NCI-H526 treated with DMSO at 0.1 percent for 48 hours (cell line): ENCODE measurements at regions not wholly inside any gene's neighbourhood (a gene's known extent, or its start where the extent isn't known, plus 50 kb on each side); places are given as distances from the start of the nearest gene placed in this dataset.
A peak's percentile ranks its signal among the peaks of the same experiment; 100 is the strongest.
"Not testable (repeated sequence)": the region's sequence is repeated elsewhere in the genome, so short reads cannot be mapped to it uniquely, and the experiment has no call there.

Source experiments
- DNase-seq: peaks from one replicate; lab custom pipeline; 2025; lab: John Stamatoyannopoulos, UW

DNA sequence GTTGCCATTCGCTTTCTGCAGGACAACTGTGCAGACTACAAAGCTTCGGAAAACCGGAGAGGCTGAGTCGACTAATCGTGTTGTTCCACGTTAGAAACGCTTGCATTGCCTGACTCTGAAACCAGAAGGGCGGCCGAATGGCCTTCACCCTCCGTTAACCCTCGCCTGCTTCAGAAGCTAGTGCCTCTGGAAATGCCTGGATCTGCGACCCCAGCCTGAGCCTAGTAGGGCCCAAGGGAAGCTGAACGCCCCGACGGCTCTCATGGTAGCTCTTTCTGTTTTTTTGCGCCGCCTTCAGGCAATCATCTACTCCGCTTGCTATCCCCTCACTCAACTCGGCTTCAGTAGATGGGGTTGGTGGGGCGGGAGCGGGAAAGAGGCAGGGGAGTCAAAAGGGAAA lies 117.3 kb downstream of the PPIAL4A start:
- not testable (repeated sequence) for DNase-seq

DNA sequence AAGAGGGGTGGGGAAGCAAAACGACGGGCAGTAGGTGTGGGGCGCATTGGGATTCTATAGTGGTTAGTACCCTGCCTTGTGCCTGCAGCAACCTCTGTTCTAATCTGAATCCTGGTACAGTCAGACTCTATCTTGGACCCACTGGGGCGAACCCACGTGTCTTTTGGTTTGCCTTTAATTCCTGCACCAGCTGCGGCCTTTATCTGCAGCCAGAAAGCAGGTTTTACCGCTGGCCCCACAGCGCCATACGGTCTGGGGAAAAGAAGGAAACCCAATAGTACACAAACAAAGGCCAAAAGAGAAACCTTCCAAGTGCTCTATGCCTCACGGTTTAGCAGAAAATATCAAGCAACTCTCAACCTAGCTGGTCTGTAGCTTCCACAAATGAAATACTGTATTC lies 118.2 kb downstream of the PPIAL4A start:
- not testable (repeated sequence) for DNase-seq

DNA sequence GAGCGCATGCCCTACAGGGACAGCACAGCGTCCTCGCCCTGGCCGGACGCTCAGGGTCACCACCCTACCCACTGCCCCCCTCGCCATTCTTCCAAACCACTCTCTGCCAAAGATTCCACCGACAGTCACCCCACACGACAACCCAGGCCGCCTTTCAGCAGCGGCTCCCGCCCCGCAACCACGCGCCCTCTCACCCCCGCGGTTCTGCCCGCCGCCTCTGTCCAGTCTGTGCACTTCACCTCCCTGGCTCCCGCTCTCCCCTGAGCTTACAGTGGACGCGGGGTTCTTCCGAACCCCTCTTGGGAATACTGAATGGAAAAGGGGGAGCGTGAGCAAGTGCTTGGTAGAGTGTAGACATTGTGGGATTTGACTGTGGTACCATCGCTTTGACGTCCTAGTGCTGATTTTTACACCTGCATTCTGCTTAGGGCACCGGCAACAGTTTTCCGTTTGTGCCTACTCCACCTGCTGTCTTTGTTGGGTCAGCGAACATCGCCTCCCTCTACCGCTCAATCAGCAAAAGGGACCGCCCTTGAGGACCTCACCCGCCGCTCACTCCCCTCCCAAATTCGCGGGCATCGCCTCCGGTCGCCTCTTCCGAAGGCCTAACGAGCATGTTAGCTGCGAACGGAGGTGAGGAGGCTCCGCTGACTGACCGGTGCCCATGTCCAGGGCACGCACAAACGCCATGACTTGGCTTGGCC lies 119.1 kb downstream of the PPIAL4A start:
- not testable (repeated sequence) for DNase-seq

DNA sequence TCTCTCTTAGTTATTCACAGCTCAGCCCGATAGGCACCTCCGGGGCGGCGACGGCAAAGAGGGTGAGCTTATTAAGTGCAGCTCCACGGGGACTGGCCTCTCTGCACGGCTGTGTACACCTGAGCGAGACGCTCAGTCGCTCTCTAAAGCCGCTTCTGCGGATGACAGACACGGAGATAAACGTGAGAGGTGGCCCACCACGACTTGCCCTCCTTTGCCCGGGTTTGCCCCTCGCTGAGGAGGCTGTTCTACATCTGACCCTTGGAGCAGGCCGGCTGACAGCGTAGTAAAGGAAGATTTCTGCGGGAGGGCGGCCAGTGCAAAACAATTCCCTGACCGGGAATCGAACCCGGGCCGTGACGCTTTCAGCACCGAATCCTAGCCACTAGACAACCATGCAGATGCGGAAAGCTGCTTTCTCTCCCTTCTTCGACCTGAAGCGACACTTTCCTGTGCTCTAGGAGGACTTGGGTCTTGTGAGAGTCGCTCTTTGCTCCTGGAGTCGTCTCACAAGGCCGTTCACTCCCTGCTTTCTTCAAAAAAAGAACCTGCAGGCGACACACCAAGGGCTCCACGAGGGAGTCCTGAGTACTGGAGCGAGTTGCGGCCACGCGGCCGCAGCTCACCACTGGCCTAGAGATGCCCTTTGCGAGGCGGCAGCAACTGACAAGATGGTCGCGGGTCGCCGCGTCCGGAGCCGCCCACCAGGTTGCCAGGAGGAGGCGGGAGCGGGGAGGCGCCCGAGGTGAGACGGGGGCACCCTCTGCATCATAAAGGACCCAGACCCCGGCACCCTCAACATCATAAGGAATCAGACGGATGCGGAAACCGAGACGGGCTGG lies 119.9 kb downstream of the PPIAL4A start:
- not testable (repeated sequence) for DNase-seq

DNA sequence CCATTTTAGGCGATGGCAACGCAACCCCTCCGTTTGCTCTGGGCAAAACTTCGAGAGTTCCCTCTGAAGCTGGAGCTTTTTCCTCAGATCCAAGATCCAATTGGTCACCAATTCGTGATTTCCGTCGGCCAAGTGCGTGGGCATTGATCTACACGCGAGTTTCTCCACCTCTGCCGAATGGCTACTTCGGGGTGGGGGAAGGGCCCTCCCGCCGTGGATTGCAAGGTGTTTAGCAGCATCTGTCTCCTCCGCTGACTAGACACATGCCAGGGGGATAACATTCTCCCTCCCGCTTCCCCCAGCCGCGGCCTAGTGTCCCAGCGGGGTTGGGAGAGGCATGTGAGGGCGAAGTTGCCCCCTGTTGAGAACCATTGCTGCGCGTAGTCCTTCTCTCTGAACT lies 120.6 kb downstream of the PPIAL4A start:
- DNase-seq: not testable (repeated sequence)

DNA sequence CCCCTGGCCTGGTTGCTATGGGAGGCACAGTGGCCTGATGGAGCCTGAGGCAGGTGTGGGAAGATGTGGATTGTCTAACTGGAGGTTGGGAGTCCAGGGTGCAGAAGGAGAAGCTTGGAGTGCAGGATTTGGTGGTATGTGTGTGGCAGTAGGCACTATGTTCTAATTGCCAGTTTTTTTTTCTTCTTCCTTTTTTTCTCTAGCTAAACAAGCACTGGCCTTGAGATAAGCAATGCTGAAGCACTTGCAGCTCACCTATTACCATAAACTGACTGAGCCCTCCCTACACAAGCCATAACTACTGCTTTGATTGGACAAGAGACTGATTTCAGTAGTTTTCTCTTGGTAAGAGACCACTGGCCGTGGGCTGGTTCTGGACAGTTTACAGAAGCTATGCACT lies 123.6 kb downstream of the PPIAL4A start:
- not testable (repeated sequence) for DNase-seq

DNA sequence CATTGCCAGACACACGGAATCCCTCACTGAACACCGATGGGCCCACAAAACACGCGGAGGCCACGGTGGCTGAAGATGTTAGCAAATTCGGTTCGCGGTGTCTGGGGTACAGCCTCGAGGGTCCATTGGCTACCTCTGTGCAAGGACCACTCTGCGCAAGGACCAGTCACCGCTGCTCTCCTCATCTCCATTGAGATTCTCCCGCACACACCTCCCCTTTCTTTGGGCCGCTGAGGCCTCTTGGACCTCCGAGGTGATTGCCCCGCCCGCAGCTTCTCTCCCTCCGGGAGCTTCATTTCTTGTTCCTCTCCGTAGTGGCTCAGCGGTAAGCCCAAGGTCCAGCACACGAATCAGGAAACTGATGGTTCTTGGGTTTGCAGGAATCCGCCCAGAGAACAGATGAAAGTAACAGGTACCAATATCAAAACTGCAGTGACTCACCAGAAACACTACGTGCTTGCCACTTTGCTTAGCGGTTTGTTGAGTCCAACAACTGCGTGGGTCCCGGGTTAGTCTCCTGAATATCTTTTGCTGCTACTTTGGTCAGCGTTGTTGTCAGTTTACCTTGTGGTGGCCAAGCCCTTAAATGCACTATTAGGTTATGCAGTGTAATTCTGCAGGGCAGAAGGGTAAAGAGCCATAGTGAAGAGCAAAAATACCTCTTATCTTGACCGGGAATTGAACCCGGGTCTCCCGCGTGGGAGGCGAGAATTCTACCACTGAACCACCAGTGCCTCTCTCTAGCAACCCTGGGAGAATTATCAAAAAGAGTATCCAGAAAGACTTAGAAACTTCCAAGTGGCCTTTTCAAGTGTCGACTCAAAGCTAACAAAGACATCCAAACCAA lies 126.8 kb downstream of the PPIAL4A start:
- peak; percentile 30 for DNase-seq

DNA sequence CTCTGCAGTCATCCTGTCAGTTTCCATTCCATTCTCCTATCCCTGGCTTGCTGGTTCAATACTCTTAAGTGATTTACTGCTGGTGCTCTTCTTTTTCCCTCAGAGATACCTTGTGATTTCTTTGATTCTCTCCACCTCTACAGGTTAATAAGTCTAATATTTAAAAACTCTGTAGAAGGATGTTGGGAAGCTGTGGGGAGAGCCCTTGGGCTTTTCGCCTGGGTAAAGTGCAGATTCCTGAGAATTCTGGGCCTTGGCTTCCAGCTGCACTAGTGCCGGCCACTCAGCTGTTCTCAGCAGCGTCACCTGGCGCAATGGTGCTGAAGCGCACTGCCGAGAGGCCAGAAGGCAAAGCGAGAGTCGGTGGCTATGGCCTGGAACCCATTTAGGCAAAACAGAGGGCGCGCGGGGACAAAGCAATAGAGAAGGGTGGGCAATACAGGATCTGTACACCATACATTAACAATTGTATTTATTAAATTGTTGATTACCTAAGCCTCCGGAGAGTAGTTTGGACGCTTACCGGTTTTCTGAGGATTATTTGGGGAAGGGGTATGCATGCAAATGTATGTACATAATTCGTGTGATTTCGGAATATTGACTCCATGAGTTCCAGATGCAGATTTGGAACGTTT lies 130.3 kb downstream of the PPIAL4A start:
- not testable (repeated sequence) for DNase-seq

DNA sequence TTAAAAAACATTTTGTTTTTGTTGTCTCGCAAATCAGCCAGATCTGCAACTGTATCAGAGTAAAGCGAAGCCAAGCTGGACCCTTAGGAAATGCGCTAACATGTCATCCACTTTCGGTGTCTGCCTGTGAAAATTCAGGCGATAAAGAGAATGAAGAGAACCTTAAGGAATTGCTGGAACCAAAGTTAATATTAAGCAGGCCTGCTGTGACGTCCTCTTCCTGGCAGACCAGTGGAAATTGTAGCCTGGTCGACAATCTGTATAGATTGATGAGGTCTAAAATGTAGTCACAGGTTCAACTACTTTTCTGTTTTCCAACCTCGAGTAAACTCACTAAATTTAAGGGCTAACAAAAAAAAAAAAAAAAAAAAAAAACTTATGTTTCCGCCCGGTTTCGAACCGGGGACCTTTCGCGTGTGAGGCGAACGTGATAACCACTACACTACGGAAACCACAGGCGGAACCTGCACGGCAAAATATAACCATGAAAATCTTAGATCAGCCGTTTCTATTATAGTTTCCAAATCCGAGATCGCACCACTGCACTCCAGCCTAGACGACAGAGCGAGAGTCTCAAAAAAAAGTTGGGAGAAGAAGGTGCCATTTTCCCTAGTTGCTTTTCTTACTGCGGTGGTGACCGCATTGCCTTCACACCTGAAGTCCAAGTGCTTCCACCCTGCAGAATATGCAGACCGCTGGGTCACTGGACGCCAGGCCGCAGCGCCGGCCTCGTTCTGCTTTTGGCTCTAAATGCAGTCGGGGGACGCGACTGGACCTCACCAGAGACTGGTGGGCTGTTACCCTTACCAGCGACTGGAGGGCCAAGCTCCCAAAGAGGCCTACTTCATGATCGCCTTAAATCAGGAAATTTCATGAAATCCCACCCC lies 131.0 kb downstream of the PPIAL4A start:
- peak; percentile 26 for DNase-seq

DNA sequence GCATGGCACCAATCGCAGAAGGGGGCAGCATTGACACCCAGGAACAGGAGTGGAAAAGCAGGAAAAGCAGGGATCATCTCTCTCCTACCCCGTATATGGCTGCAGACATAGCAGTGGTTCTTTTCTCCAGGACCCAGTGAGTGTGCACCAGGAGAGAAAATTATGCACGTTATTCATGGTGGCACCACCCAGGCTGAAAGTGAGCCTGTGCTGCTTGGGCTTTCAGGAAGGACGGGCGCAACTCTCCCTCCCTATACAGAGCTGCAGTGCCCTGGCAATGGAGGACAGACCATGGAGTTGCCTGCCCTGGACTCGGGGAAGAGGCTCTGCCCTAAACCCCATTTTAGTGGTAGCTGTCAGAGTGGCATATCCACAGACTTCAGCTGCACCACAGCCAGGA lies 132.1 kb downstream of the PPIAL4A start:
- not testable (repeated sequence) for DNase-seq

DNA sequence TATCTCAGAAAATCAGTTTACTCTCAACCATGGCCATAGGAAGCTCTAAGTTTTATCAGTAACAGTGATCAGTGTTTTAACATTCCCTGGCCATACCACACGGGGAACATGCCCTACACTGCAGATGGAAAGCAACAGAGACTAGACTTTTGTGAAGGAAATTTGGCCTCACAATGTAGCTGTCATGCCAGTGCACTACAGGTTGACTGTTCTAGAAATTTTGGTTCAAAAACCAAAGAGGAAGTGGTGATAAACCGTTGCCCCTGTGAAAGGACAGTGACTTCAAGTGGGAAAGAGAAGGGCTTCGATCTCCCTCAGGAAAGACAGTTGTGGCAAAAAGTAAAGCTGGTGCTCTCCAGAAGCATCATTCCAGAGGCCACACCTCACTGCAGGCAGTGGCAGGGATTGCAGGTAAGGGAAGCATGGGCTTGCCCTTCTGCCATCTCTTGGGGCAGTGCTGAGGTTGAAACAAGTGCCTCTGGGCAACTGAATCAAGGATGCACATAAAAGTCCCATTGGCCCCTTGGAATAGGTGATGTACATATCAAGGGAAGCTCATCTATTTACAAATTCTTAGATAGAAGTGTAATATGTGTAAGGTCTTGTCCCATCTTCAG lies 143.4 kb downstream of the PPIAL4A start:
- DNase-seq: not testable (repeated sequence)

DNA sequence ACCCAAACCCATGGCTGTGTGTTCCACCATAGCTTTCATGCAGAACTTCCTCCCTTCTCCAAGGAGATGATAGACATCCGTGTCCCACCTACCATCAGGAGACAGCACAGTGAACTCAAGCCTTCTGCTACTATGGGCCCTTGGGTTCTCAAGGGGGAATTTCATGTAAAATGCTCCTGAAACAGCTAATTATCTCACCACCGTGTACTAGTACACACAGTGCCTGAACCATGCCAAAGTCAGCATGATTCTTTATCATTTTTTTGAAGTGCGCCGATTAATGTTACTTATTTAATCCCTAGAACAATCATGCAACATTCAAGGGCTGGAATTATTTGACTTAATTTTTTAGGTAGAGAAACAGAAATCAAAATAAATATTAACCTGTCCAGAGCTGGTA lies 147.2 kb downstream of the PPIAL4A start:
- not testable (repeated sequence) for DNase-seq

DNA sequence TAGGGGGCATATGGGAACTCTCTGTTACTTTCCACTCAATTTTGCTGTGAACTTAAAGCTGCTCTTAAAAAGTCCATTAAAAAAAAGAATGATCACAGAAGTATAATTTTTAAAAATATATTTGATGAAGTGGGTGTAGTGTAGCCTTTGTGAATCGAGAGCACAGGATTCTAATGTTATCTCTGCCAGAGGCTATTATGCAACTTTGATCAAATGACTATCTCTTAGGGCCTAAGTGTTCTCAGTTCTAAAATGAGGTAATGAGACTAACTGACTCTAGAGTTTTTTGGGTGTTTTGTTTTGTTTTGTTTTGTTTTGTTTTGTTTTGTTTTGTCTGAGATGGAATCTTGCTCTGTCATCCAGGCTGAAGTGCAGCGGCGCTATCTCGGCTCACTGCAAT lies 143.2 kb downstream of the FAM72B start:
- not testable (repeated sequence) for DNase-seq

DNA sequence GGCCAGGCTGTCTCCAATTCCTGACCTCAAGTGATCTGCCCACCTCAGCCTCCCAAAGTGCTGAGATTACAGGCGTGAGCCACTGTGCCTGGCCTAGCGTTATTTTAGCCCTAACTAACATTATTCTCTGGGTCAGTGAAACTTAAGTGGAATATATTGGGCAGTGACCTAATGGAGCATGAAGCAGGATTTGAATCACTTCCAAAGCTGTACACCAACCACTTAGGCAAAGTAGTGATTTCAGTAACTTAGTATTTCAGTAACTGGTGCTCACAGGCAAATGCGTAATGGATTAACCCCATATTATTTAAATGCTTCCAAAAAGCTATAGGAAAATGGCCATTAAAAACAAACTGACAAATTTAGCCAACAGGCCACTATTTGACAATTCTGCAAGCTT lies 142.6 kb downstream of the FAM72B start:
- not testable (repeated sequence) for DNase-seq

DNA sequence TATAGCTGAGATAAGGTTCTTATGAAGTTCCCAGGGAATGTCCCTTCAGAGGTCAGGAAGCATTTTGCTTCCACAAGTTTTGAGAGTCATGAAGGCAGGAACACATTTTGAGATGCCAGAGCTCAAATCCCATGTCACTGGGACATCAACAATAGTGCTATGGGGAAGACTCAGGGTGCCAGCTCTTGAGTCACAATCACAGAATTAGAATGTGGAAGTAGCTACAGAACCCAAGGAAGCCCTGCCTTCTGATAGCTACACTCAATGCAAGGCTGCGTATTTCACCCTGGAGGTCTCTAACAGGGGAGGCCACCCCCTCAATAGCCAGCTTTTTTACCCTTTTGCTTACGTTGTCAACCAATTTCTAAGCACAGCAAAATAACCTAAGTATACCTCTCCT lies 141.3 kb downstream of the FAM72B start:
- DNase-seq: not testable (repeated sequence)

DNA sequence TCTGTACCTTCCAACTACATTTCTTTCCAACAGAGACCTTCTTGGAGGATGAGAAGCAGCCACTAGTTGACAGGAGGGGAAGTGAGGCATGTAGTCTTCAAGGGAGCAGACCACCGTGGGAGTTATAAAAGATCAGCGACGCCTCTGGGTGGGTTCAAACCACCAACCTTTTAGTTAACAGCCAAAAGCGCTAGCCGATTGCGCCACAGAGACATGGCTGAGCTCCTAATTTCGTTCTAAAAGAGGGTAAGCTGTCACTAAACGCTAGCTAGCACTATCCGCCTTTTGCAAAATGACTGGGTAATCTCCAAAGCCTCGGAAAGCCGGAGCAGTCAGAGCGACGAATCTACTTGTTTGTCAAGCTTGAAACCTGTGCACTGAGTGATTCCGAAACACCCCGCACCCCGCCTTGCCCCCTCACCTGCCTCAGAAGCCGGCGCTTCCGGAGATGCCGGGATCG lies 135.8 kb downstream of the FAM72B start:
- DNase-seq: not testable (repeated sequence)

DNA sequence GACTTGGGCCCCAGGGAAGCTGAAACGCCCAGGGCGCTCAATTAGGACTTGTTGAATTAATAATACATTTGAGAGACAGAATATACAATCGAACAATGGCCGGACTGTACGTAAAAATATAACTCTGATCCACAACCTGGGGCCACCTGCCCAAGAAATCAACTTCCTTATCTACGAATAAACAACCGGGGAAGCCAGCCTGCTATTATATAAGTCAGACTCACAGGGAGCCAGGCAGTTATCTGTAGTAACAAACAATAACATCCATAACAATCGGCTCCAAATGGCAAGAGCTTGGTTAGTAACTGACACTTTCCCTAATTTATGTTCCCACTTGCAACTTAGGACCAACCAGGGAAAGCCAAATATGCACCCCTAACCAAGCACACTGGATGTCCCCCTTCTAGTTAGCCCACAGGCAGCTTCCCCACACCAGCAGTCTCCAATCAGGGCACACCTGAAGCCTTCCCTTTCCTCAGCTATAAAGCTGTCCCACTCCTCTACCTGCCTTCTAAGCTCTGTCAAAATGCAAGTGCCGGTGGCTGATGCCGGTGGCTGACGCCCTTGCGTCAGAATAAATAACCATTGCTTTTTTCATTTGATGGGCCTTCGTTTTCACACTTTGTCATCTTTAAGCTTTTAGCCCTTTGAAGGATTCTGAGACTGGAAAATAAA lies 135.2 kb downstream of the FAM72B start:
- DNase-seq: not testable (repeated sequence)

DNA sequence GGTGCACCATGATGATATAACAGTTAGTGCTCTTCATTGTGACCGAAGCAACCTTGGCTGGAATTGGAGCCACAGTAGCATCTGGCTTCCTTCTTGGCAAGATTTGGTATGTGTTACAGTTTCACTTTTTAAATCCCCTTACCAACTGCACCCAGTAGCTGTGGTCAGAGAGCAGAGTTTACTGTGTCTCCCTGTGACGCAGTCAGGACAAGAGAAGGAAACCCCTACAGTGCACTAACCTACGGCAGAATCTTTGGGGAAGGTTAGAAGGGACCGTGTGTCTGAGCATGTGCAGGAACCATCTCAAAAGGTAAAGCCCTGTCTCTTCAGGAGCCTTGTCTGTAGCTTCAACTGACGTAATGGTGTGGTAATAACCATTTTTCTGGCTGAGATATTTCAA lies 134.0 kb downstream of the FAM72B start:
- not testable (repeated sequence) for DNase-seq

DNA sequence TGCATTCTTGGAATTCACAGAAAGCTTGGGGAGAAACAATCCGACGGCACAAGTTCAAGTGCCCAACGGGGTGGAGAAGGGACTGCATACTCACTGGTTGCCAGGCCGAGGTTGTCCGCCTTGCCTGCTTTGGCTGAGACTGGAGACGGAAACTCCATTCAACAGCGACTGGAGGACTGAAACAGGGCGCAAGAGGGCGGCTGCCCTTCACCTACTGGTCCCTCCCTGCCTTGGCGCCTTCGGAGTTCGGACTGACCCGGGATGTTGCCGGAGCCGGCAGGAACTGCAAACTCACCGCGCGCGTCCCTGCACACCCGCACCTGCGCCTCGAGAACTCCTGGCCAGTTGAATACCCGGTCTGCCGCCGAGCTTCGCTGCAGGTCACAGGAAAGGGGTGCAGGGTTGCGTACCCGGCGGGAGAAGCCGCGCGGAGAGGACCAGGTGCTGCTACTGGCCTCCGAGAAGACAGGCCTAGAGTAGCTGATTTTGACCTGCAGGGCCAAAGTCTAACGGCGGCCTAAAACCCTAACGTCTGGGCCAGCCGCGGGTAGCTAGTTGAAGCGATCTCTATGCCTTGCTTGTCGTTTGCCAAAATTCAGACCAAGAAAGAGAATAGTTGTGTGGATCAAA lies 132.9 kb downstream of the FAM72B start:
- not testable (repeated sequence) for DNase-seq
